GM12878 (cell line): ENCODE measurements at regions not wholly inside any gene's neighbourhood (a gene's known extent, or its start where the extent isn't known, plus 50 kb on each side); places are given as distances from the start of the nearest gene placed in this dataset.

Experiments used
- ATAC-seq: fragments of 200-7000 bp; cut with Tn5 transposase; 3 replicates; pipeline ENCODE4 v1.9.1; 2020; ENCODE audit warnings: mild to moderate bottlenecking, moderate library complexity
- BruUV-seq: library from RNA; stranded (reverse); fragments of 400-500 nt; replicated peaks from 2 replicates; lab custom pipeline; 2021; lab: Mats Ljungman, UMichigan
- CTCF ChIA-PET: fragments of 300-600 bp; sonication (Branson Sonifier 250); formaldehyde crosslinking; extraction: SDS; loops from one replicate; lab custom pipeline; 2021; ENCODE audit warnings: inconsistent platforms; lab: Yijun Ruan, JAX
- POLR2A ChIA-PET: fragments of 350-600 bp; formaldehyde crosslinking; extraction: SDS; loops from one replicate; lab custom pipeline; 2021; ENCODE audit warnings: inconsistent platforms; lab: Charles Lee
- RAD21 ChIA-PET: fragments of 300-600 bp; sonication (Branson Sonifier 250); formaldehyde crosslinking; loops from one replicate; lab custom pipeline; 2023; ENCODE audit warnings: antibody characterized with exemption; ENCODE audit not compliant: unreplicated experiment; lab: Charles Lee
- SMC1A ChIA-PET: fragments of 300-600 bp; sonication (Branson Sonifier 250); formaldehyde crosslinking; loops from one replicate; lab custom pipeline; 2023; ENCODE audit not compliant: unreplicated experiment, uncharacterized antibody; lab: Charles Lee
- DNase-seq: peaks from one replicate; pipeline ENCODE4 v3.0.0-alpha.2; 2011; ENCODE audit warnings: low read depth, low spot score
- FAIRE-seq: peaks from 3 replicates; lab custom pipeline; 2011; peaks lifted over from hg19 to GRCh38; lab: Jason Lieb, UNC
- H2AFZ ChIP-seq: 2 replicates; pipeline ENCODE4 v1.6.0; 2011; ENCODE audit warnings: low read depth, low read length, control low read depth; ENCODE audit not compliant: control insufficient read depth
- H3K27ac ChIP-seq: 2 replicates; pipeline ENCODE4 v1.5.1; 2011; ENCODE audit warnings: control low read depth; ENCODE audit not compliant: control insufficient read depth, insufficient read depth
- H3K27me3 ChIP-seq, 2 experiments: replicated peaks in 1 of 2; 2 replicates each; pipeline versions ENCODE4 v1.6.0 to v1.6.1; 2011; ENCODE audit warnings: low read length in 1 of 2; ENCODE audit not compliant: control insufficient read depth in 2 of 2, insufficient read depth in 2 of 2
- H3K36me3 ChIP-seq, 2 experiments: 2 replicates each; pipeline ENCODE4 v1.5.1; 2011; ENCODE audit warnings: low read length in 1 of 2; ENCODE audit not compliant: control insufficient read depth in 2 of 2, insufficient read depth in 2 of 2
- H3K4me1 ChIP-seq: 2 replicates; pipeline ENCODE4 v1.6.1; 2011; ENCODE audit warnings: mild to moderate bottlenecking, low read length, moderate library complexity, mixed read lengths; ENCODE audit not compliant: control insufficient read depth, insufficient read depth
- H3K4me2 ChIP-seq: 2 replicates; pipeline ENCODE4 v1.6.0; 2011; ENCODE audit warnings: control low read depth; ENCODE audit not compliant: control insufficient read depth, insufficient read depth
- H3K4me3 ChIP-seq: fragments of 200-600 bp; sonication (generic); 2 replicates; pipeline ENCODE4 v1.5.1; 2016
- H3K79me2 ChIP-seq: 2 replicates; pipeline ENCODE4 v1.6.0; 2011; ENCODE audit warnings: low read length; ENCODE audit not compliant: control insufficient read depth, insufficient read depth
- H3K9ac ChIP-seq: 2 replicates; pipeline ENCODE4 v1.8.0; 2011; ENCODE audit warnings: low read length, control low read depth, mixed read lengths; ENCODE audit not compliant: control insufficient read depth, insufficient read depth
- H3K9me3 ChIP-seq: replicated peaks from 3 replicates; pipeline ENCODE4 v1.5.1; 2011; ENCODE audit warnings: mild to moderate bottlenecking, low read length; ENCODE audit not compliant: control insufficient read depth, insufficient read depth
- H4K20me1 ChIP-seq: 2 replicates; pipeline ENCODE4 v1.6.0; 2011; ENCODE audit not compliant: control insufficient read depth, insufficient read depth
- CBX5 ChIP-seq: sonication (generic); IDR thresholded peaks from 2 replicates; pipeline ENCODE4 v1.6.1; 2016; ENCODE audit warnings: low read depth, moderate library complexity, mild to moderate bottlenecking, inconsistent platforms
- CHD1 ChIP-seq: IDR thresholded peaks from 2 replicates; pipeline ENCODE4 v1.6.1; 2012; ENCODE audit warnings: low read depth, low read length, improper control_type of control experiment
- CREM ChIP-seq: IDR thresholded peaks from 2 replicates; pipeline ENCODE4 v1.6.1; 2014; ENCODE audit warnings: antibody characterized with exemption, low read depth
- E4F1 ChIP-seq: fragments of 450-650 bp; IDR thresholded peaks from 2 replicates; pipeline ENCODE4 v1.6.1; 2018; ENCODE audit warnings: borderline replicate concordance, mild to moderate bottlenecking; ENCODE audit not compliant: partially characterized antibody
- HDAC2 ChIP-seq: fragments of 200-600 bp; sonication (generic); IDR thresholded peaks from 2 replicates; pipeline ENCODE4 v1.6.1; 2017
- MEF2A ChIP-seq: IDR thresholded peaks from 2 replicates; pipeline ENCODE4 v1.6.1; 2011; ENCODE audit warnings: low read depth, mild to moderate bottlenecking, low read length, moderate library complexity; ENCODE audit not compliant: insufficient read depth
- NBN ChIP-seq: fragments of 450-650 bp; IDR thresholded peaks from 2 replicates; pipeline ENCODE4 v1.6.1; 2016
- NFIC ChIP-seq: IDR thresholded peaks from 2 replicates; pipeline ENCODE4 v1.6.1; 2012; ENCODE audit warnings: low read depth, mild to moderate bottlenecking, inconsistent platforms, low read length, moderate library complexity
- RAD51 ChIP-seq: fragments of 450-650 bp; IDR thresholded peaks from 2 replicates; pipeline ENCODE4 v1.6.1; 2016; ENCODE audit warnings: moderate library complexity, mild to moderate bottlenecking, inconsistent platforms
- RCOR1 ChIP-seq: conservative IDR thresholded peaks from 2 replicates; pipeline ENCODE4 v1.6.1; 2012; ENCODE audit warnings: low read depth, low read length, improper control_type of control experiment
- SIX5 ChIP-seq: IDR thresholded peaks from 2 replicates; pipeline ENCODE4 v1.6.1; 2011; ENCODE audit warnings: mild to moderate bottlenecking, low read depth, low read length, moderate library complexity; ENCODE audit not compliant: severe bottlenecking
- SMAD1 ChIP-seq: fragments of 450-650 bp; IDR thresholded peaks from 2 replicates; pipeline ENCODE4 v1.6.1; 2018; ENCODE audit warnings: mild to moderate bottlenecking, low read depth; ENCODE audit not compliant: partially characterized antibody
- SMC3 ChIP-seq: IDR thresholded peaks from 2 replicates; pipeline ENCODE4 v1.6.1; 2011; ENCODE audit warnings: low read length, improper control_type of control experiment, borderline replicate concordance
- ZBED1 ChIP-seq: IDR thresholded peaks from 2 replicates; pipeline ENCODE4 v1.6.1; 2016; ENCODE audit warnings: borderline replicate concordance
- WGBS: methylation state at CpG from one replicate; pipeline ENCODE4 v1.1.6; 2016; ENCODE audit warnings: low lambda C conversion rate; ENCODE audit not compliant: insufficient replicate concordance, insufficient coverage; ENCODE audit errors: missing lambda C conversion rate; 5-methylcytosine and 5-hydroxymethylcytosine counted together
- in situ Hi-C: fragments of 300-500 bp; cut with MboI; formaldehyde crosslinking; loops from 9 replicates; pipeline ENCODE4 v1.14.3; 2018; ENCODE audit warnings: mixed read lengths
- intact Hi-C: fragments of 100-400 bp; cut with micrococcal nuclease; formaldehyde crosslinking; loops from one replicate; pipeline ENCODE4 v1.14.2; 2022; ENCODE audit not compliant: unreplicated experiment
- TF ChIP-seq, protein P1 (sequence below): IDR thresholded peaks from 2 replicates; pipeline ENCODE4 v1.6.1; 2011; ENCODE audit warnings: mild to moderate bottlenecking, low read depth, low read length, moderate library complexity; ENCODE audit not compliant: insufficient replicate concordance

- TF ChIP-seq, protein P1, sequence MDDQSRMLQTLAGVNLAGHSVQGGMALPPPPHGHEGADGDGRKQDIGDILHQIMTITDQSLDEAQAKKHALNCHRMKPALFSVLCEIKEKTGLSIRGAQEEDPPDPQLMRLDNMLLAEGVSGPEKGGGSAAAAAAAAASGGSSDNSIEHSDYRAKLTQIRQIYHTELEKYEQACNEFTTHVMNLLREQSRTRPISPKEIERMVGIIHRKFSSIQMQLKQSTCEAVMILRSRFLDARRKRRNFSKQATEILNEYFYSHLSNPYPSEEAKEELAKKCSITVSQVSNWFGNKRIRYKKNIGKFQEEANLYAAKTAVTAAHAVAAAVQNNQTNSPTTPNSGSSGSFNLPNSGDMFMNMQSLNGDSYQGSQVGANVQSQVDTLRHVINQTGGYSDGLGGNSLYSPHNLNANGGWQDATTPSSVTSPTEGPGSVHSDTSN = no peak
- TF ChIP-seq SMAD1 = no peak
- TF ChIP-seq RAD51 = no peak
- TF ChIP-seq E4F1 = no peak
- no peak for TF ChIP-seq MEF2A
- no peak for TF ChIP-seq CHD1
- no peak for TF ChIP-seq NBN
Observed at GRCh38 chr6:21828704-21829103, 235.2 kb downstream of the SOX4 start (continued).

DNA sequence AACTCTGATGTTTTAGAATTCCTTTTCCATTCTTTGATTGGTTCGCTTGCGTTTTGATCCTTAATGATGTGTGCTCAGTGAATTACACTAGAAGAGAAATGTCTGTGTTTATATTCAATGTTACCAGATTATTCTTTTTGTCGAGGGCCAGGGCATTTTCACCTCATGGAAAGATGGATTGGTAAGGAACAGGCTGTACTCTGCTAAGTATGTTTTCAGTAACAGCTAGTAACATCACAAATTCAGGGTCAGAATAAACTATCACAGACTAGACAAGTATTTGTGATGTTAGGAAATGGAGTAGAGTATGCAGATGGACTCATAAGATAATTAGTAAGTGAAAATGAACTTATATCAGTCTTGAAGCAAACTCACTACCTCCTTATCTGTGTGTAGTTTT lies 235.6 kb downstream of the SOX4 start:
- no peak overlapping the region for H3K4me3 ChIP-seq
- POLR2A ChIA-PET = no interaction called here
- SMC1A ChIA-PET = interaction anchor here (0.5 kb wide), 1 partner anchor 806 kb away, joined by 3 read pairs; no protein-coding TSS in a partner anchor
- RAD21 ChIA-PET = no interaction called here
- DNase-seq (no peak), FAIRE-seq (no peak), ATAC-seq (no peak)
- H3K36me3 ChIP-seq = no peaks in the 10 kb centered on the region
- no peaks in the 10 kb centered on the region for H3K4me1 ChIP-seq
- H3K27ac ChIP-seq = no peak overlapping the region
- BruUV-seq = no TSS peak
- no peak overlapping the region for H2AFZ ChIP-seq
- TF ChIP-seq RCOR1 = no peak
- TF ChIP-seq, protein P1 = no peak
- TF ChIP-seq NFIC = no peak
- no peak for TF ChIP-seq HDAC2
- no peak for TF ChIP-seq SIX5
- TF ChIP-seq CREM = no peak
- TF ChIP-seq CBX5 = no peak
- no peak for TF ChIP-seq SMC3
- TF ChIP-seq ZBED1 = no peak
- no peak overlapping the region for H3K4me2 ChIP-seq
- no peak overlapping the region for H3K9ac ChIP-seq
- intact Hi-C loops (no loop called here), in situ Hi-C loops (no loop called here)
- H3K27me3 ChIP-seq = no peaks in the 10 kb centered on the region
- CTCF ChIA-PET = interaction anchor here (1.2 kb wide), 1 partner anchor 16 kb away, joined by 6 read pairs; no protein-coding TSS in a partner anchor
- H3K9me3 ChIP-seq = no peaks in the 10 kb centered on the region
- no peaks in the 10 kb centered on the region for H4K20me1 ChIP-seq
- H3K79me2 ChIP-seq = no peaks in the 10 kb centered on the region
- 55% methylated on average over 3 of the region's 3 CpGs for WGBS
